Esophagus muscularis mucosa (tissue), 4 donors: ENCODE measurements at regions not wholly inside any gene's neighbourhood (a gene's known extent, or its start where the extent isn't known, plus 50 kb on each side); places are given as distances from the start of the nearest gene placed in this dataset.

Experiments
- DNase-seq: peaks from one replicate; pipeline ENCODE4 v3.0.0-alpha.2; 2017; ENCODE audit errors: extremely low spot score
- H3K27ac ChIP-seq, 4 donors: fragments of 200-600 bp; sonication (generic); replicated peaks in 1 of 4; 1 replicate in 3 of 4; 2 replicates in 1 of 4; pipeline ENCODE4 v1.5.1; 2016 to 2019; ENCODE audit warnings: mild to moderate bottlenecking in 1 of 4
- H3K27me3 ChIP-seq, 4 donors: fragments of 200-600 bp; sonication (generic); one replicate each; pipeline versions ENCODE4 v1.5.1 to v1.6.0; 2016 to 2019
- H3K36me3 ChIP-seq, 4 donors: fragments of 200-600 bp; sonication (generic); one replicate each; pipeline ENCODE4 v1.5.1; 2016 to 2019
- H3K4me1 ChIP-seq, 4 donors: fragments of 200-600 bp; sonication (generic); one replicate each; pipeline ENCODE4 v1.5.1; 2016 to 2019
- H3K4me3 ChIP-seq, 4 donors: fragments of 200-600 bp; sonication (generic); 1 replicate in 2 of 4; 2 replicates in 2 of 4; pipeline ENCODE4 v1.5.1; 2016 to 2019; ENCODE audit warnings: mild to moderate bottlenecking in 4 of 4, moderate library complexity in 1 of 4
- H3K9me3 ChIP-seq, 4 donors: fragments of 200-600 bp; sonication (generic); 1 replicate in 3 of 4; 2 replicates in 1 of 4; pipeline ENCODE4 v1.5.1; 2016 to 2019
- EP300 ChIP-seq: sonication (generic); formaldehyde crosslinking; IDR thresholded peaks from one replicate; pipeline ENCODE4 v1.6.1; 2017; ENCODE audit warnings: antibody characterized with exemption
- POLR2A ChIP-seq: fragments of 450-650 bp; IDR thresholded peaks from one replicate; pipeline ENCODE4 v1.6.1; 2017; ENCODE audit warnings: antibody characterized with exemption, moderate library complexity, mild to moderate bottlenecking, low read depth
- POLR2AphosphoS5 ChIP-seq, 2 donors: sonication (generic); formaldehyde crosslinking; IDR thresholded peaks; one replicate each; pipeline ENCODE4 v1.6.1; 2017; ENCODE audit warnings: antibody characterized with exemption in 2 of 2
- WGBS: methylation state at CpG from one replicate; pipeline ENCODE4 v1.1.5; 2018; 5-methylcytosine and 5-hydroxymethylcytosine counted together
- intact Hi-C: fragments of 100-400 bp; cut with DNase I; formaldehyde crosslinking; loops from one replicate; pipeline ENCODE4 v1.15.1; 2023
- TF ChIP-seq, protein P1 (sequence below), 3 experiments: fragments of 200-600 bp in 2 of 3; fragments of 450-650 bp in 1 of 3; sonication (generic) in 2 of 3; IDR thresholded peaks; one replicate each; pipeline ENCODE4 v1.5.1; 2017 to 2019; ENCODE audit warnings: antibody characterized with exemption in 3 of 3, mild to moderate bottlenecking in 2 of 3, moderate library complexity in 1 of 3

GRCh38 chr4:8691151-8691775 lies 98.7 kb downstream of the CPZ start:
- Histone ChIP-seq H3K27me3 (peaks cover 0 to 59% (median 13%) of the 10 kb centered on the region in 4 donors), H3K9me3 (no peaks in the 10 kb centered on the region), H3K4me3 (no peak overlapping the region), H3K27ac (no peak overlapping the region), H3K4me1 (peaks cover 0 to 4% (median 0%) of the 10 kb centered on the region in 4 donors), H3K36me3 (no peaks in the 10 kb centered on the region)
- TF ChIP-seq, protein P1, sequence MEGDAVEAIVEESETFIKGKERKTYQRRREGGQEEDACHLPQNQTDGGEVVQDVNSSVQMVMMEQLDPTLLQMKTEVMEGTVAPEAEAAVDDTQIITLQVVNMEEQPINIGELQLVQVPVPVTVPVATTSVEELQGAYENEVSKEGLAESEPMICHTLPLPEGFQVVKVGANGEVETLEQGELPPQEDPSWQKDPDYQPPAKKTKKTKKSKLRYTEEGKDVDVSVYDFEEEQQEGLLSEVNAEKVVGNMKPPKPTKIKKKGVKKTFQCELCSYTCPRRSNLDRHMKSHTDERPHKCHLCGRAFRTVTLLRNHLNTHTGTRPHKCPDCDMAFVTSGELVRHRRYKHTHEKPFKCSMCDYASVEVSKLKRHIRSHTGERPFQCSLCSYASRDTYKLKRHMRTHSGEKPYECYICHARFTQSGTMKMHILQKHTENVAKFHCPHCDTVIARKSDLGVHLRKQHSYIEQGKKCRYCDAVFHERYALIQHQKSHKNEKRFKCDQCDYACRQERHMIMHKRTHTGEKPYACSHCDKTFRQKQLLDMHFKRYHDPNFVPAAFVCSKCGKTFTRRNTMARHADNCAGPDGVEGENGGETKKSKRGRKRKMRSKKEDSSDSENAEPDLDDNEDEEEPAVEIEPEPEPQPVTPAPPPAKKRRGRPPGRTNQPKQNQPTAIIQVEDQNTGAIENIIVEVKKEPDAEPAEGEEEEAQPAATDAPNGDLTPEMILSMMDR (IDR thresholded peaks at IDR 0.05) = no peak
- TF ChIP-seq POLR2A = no peak
- no peak for TF ChIP-seq POLR2AphosphoS5 (IDR thresholded peaks at IDR 0.05)
- TF ChIP-seq EP300 = no peak
- intact Hi-C loops = no loop called here
- WGBS = 83% methylated on average over 16 of the region's 27 CpGs
- no peak for DNase-seq

DNA sequence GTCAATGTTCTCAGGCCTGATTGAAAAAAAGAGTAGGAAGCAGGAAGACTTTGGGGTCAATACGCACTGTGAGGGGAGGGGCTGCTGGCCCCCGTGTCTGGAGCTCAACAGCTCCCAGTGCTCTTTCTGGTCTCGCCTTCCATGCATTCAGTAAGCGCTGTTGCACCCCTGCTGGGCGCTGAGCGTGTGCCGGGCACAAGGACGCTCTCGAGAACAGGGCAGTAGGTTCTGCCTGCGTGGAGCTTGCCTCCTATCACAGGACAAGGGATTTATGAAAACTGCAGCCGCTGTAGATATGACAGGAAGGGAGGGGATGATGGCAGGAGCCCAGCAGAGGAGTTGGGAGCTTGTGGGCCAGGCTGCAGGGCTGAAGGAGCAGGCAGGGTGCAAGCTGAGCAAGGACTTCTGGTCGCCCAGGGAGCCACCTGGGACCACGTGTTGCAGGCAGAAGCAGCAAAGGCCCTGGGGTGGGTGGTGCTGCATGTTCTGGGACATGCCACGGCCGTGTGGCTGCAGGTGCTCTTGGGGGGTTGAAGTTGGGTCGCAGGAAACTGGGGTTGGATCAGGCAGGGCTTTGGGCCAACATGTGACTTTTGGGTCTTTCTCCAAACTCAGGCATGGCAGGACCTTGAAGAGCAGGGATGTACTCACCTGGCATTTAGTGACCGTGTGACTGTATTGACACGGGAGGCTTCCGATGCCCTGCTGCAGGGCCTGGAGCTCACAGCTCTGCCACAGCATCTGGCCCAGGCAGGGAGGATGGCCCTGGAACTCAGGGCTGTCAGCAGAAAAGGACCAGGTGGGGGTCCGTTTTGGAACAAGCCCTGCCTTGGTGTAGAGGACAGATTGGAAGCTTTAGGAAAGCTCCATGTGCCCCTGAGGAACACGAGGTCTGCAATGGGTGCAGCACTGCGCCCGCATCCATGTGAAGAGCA lies 97.9 kb downstream of the CPZ start:
- intact Hi-C loops = no loop called here
- TF ChIP-seq POLR2AphosphoS5 (IDR thresholded peaks at IDR 0.05) = no peak
- TF ChIP-seq, protein P1 (IDR thresholded peaks at IDR 0.05) = no peak
- TF ChIP-seq EP300 = no peak
- no peak for TF ChIP-seq POLR2A
- no peak for DNase-seq
- WGBS = 70% methylated on average over 19 of the region's 23 CpGs
- Histone ChIP-seq H3K4me3 (no peak overlapping the region), H3K27me3 (peaks cover 0 to 59% (median 13%) of the 10 kb centered on the region in 4 donors), H3K9me3 (no peaks in the 10 kb centered on the region), H3K4me1 (peaks cover 0 to 4% (median 0%) of the 10 kb centered on the region in 4 donors), H3K36me3 (no peaks in the 10 kb centered on the region), H3K27ac (no peak overlapping the region)

GRCh38 chr4:8689741-8690140 lies 97.2 kb downstream of the CPZ start:
- Histone ChIP-seq H3K9me3 (no peaks in the 10 kb centered on the region), H3K27ac (no peak overlapping the region), H3K4me3 (no peak overlapping the region), H3K4me1 (peaks cover 0 to 4% (median 0%) of the 10 kb centered on the region in 4 donors), H3K27me3 (peaks cover 0 to 59% (median 13%) of the 10 kb centered on the region in 4 donors), H3K36me3 (no peaks in the 10 kb centered on the region)
- whole genome bisulfite sequencing = 65% methylated on average over 4 of the region's 8 CpGs
- no peak for DNase-seq
- intact Hi-C loops = no loop called here
- no peak for TF ChIP-seq POLR2AphosphoS5 (IDR thresholded peaks at IDR 0.05)
- TF ChIP-seq, protein P1 (IDR thresholded peaks at IDR 0.05) = no peak
- TF ChIP-seq POLR2A = no peak
- TF ChIP-seq EP300 = no peak

DNA sequence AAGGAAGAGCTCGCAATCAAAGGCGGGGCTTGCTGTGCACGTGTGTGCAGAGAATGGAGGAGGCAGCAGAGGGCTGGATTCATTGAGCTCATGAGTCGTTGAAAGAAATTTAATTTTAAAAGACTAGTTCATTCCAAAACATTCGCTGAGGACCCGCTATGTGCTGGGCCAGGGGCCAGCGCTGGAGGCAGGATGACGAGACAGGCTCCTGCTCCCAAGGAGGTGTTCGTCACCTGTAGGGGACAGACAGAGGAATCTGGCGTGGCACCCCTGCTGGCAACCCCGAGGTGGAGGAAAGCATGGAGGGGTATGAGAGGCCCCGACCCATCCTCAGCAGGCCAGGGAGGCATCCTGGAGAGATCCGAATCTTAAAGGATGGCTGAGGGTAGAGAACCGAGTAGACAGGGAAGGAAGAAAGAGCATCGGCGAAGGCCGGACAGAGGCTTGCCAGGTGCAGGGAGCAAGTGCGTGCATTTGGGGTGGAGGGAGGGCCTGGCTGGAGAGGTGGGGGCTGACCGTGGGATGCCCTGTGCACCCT lies 96.4 kb downstream of the CPZ start:
- Histone ChIP-seq H3K27me3 (peaks cover 0 to 54% (median 13%) of the 10 kb centered on the region in 4 donors), H3K36me3 (no peaks in the 10 kb centered on the region), H3K4me1 (peaks cover 0 to 4% (median 0%) of the 10 kb centered on the region in 4 donors), H3K9me3 (no peaks in the 10 kb centered on the region), H3K27ac (no peak overlapping the region), H3K4me3 (no peak overlapping the region)
- TF ChIP-seq, protein P1 (IDR thresholded peaks at IDR 0.05) = no peak
- TF ChIP-seq POLR2A (no peak), EP300 (no peak), POLR2AphosphoS5 (IDR thresholded peaks at IDR 0.05) (no peak)
- intact Hi-C loops = no loop called here
- DNase-seq = no peak
- 63% methylated on average over 19 of the region's 19 CpGs for WGBS
